8988T (cell line): ENCODE measurements at regions not wholly inside any gene's neighbourhood (a gene's known extent, or its start where the extent isn't known, plus 50 kb on each side); places are given as distances from the start of the nearest gene placed in this dataset.
A peak's percentile ranks its signal among the peaks of the same experiment; 100 is the strongest.
"Not testable (repeated sequence)": the region's sequence is repeated elsewhere in the genome, so short reads cannot be mapped to it uniquely, and the experiment has no call there.

Experiments
- DNase-seq: peaks from one replicate; pipeline ENCODE4 v3.0.0; 2011

GRCh38 chr10:28393956-28394568, 91.2 kb upstream of the MPP7 start:
- no peak for DNase-seq

GRCh38 chr10:28396331-28396730, 93.5 kb upstream of the MPP7 start:
- DNase-seq, result no peak

- no peak for DNase-seq
Observed at GRCh38 chr10:28397229-28397628, 94.4 kb upstream of the MPP7 start.

GRCh38 chr10:28400176-28400575, 97.3 kb upstream of the MPP7 start:
- no peak for DNase-seq

- no peak for DNase-seq
Observed at GRCh38 chr10:28400681-28401080, 97.8 kb upstream of the MPP7 start.

GRCh38 chr10:28402611-28403073, 99.8 kb upstream of the MPP7 start:
- not testable (repeated sequence) for DNase-seq

- no peak for DNase-seq
Observed at GRCh38 chr10:28403090-28403489, 100.2 kb upstream of the MPP7 start.

GRCh38 chr10:28408237-28408777, 105.4 kb upstream of the MPP7 start:
- DNase-seq, result no peak

GRCh38 chr10:28410420-28411135, 107.7 kb upstream of the MPP7 start:
- no peak for DNase-seq

- DNase-seq, result no peak
Observed at GRCh38 chr10:28411136-28411460, 108.2 kb upstream of the MPP7 start.

GRCh38 chr10:28411648-28412047, 108.8 kb upstream of the MPP7 start:
- no peak for DNase-seq

GRCh38 chr10:28418069-28418468, 114.8 kb upstream of the WAC start:
- DNase-seq, result no peak

- DNase-seq, result no peak
Observed at GRCh38 chr10:28425422-28425821, 107.5 kb upstream of the WAC start.

- no peak for DNase-seq
Observed at GRCh38 chr10:28426392-28427159, 106.3 kb upstream of the WAC start.

- DNase-seq, result no peak
Observed at GRCh38 chr10:28427376-28427775, 105.5 kb upstream of the WAC start.

GRCh38 chr10:28429045-28429444, 103.9 kb upstream of the WAC start:
- no peak for DNase-seq

GRCh38 chr10:28429573-28430216, 103.2 kb upstream of the WAC start:
- DNase-seq, result no peak

- no peak for DNase-seq
Observed at GRCh38 chr10:28431139-28431538, 101.8 kb upstream of the WAC start.

GRCh38 chr10:28432210-28432676, 100.7 kb upstream of the WAC start:
- DNase-seq, result peak; percentile 49

GRCh38 chr10:28434063-28434462, 98.9 kb upstream of the WAC start:
- DNase-seq, result no peak

- no peak for DNase-seq
Observed at GRCh38 chr10:28442403-28442802, 90.5 kb upstream of the WAC start.

- no peak for DNase-seq
Observed at GRCh38 chr10:28444031-28444430, 88.9 kb upstream of the WAC start.

GRCh38 chr10:28445516-28445915, 87.4 kb upstream of the WAC start:
- no peak for DNase-seq
